PFSK-1 (cell line): ENCODE measurements at regions not wholly inside any gene's neighbourhood (a gene's known extent, or its start where the extent isn't known, plus 50 kb on each side); places are given as distances from the start of the nearest gene placed in this dataset.

Experiments
- POLR2AphosphoS5 ChIP-seq: IDR thresholded peaks from 2 replicates; pipeline ENCODE4 v1.6.1; 2012; ENCODE audit warnings: low read depth, mild to moderate bottlenecking, control low read depth, low read length, moderate library complexity
- REST ChIP-seq, 2 experiments: IDR thresholded peaks; 2 replicates each; pipeline versions ENCODE4 v1.6.1 to v1.8.0; 2011 to 2012; ENCODE audit warnings: low read depth in 2 of 2, low read length in 2 of 2, control low read depth in 1 of 2, inconsistent platforms in 1 of 2, mild to moderate bottlenecking in 1 of 2, moderate library complexity in 1 of 2; ENCODE audit not compliant: insufficient read depth in 1 of 2
- SIN3A ChIP-seq: IDR thresholded peaks from 2 replicates; pipeline ENCODE4 v1.6.1; 2012; ENCODE audit warnings: mild to moderate bottlenecking, low read length, moderate library complexity, borderline replicate concordance; ENCODE audit not compliant: insufficient read depth
- TAF1 ChIP-seq: IDR thresholded peaks from 2 replicates; pipeline ENCODE4 v1.6.1; 2012; ENCODE audit warnings: low read length, control low read depth, borderline replicate concordance; ENCODE audit not compliant: insufficient read depth

- no peak for TF ChIP-seq POLR2AphosphoS5
- no peak for TF ChIP-seq TAF1
- TF ChIP-seq REST (IDR thresholded peaks at IDR 0.05; ENCODE audit: insufficient read depth in 1 of 2, low read depth in 2 of 2, low read length in 2 of 2), result no peak
- TF ChIP-seq SIN3A, result no peak
Observed at GRCh38 chr1:8093221-8093980, 67.3 kb upstream of the ERRFI1 start.
